Stimulated activated CD4-positive, alpha-beta T cell treated with anti-CD3 and anti-CD28 coated beads, Interleukin-12 subunit alpha, Interleukin-12 subunit beta, amount 100 ng/mL, for 24 hours (primary cell): ENCODE measurements at regions not wholly inside any gene's neighbourhood (a gene's known extent, or its start where the extent isn't known, plus 50 kb on each side); places are given as distances from the start of the nearest gene placed in this dataset.

Source experiments
- DNase-seq, 2 experiments: peaks; one replicate each; pipeline ENCODE4 v3.0.0-alpha.2; 2020; ENCODE audit warnings: low read depth in 2 of 2

- DNase-seq: no peak
Measured at GRCh38 chr7:130929896-130930659, 196.1 kb upstream of the KLF14 start.

- no peak for DNase-seq
Measured at GRCh38 chr7:130930681-130931080, 196.7 kb upstream of the KLF14 start.

GRCh38 chr7:130931423-130931822 lies 197.4 kb upstream of the KLF14 start:
- DNase-seq: no peak

GRCh38 chr7:130932088-130932487 lies 198.1 kb upstream of the KLF14 start:
- no peak for DNase-seq

GRCh38 chr7:130932667-130933432 lies 198.8 kb upstream of the KLF14 start:
- no peak for DNase-seq

GRCh38 chr7:130933919-130934318 lies 199.9 kb upstream of the KLF14 start:
- DNase-seq: no peak

- no peak for DNase-seq
Measured at GRCh38 chr7:130935564-130936157, 201.7 kb upstream of the KLF14 start.

- DNase-seq: no peak
Measured at GRCh38 chr7:130936202-130936931, 202.4 kb upstream of the KLF14 start.

GRCh38 chr7:130937016-130937415 lies 203.0 kb upstream of the KLF14 start:
- no peak for DNase-seq

- no peak for DNase-seq
Measured at GRCh38 chr7:130937830-130938229, 203.8 kb upstream of the KLF14 start.

GRCh38 chr7:130938661-130939060 lies 204.7 kb upstream of the KLF14 start:
- no peak for DNase-seq

GRCh38 chr7:130939321-130940095 lies 205.5 kb upstream of the KLF14 start:
- no peak for DNase-seq

- DNase-seq: no peak
Measured at GRCh38 chr7:130940326-130940725, 206.3 kb upstream of the KLF14 start.

GRCh38 chr7:130940907-130941306 lies 206.9 kb upstream of the KLF14 start:
- DNase-seq: no peak

GRCh38 chr7:130941322-130942210 lies 207.6 kb upstream of the KLF14 start:
- DNase-seq: no peak

- no peak for DNase-seq
Measured at GRCh38 chr7:130942211-130942964, 208.4 kb upstream of the KLF14 start.

GRCh38 chr7:130943336-130943901 lies 209.4 kb upstream of the KLF14 start:
- DNase-seq: no peak

GRCh38 chr7:130943981-130944380 lies 210.0 kb upstream of the KLF14 start:
- no peak for DNase-seq

GRCh38 chr7:130944997-130945396 lies 211.0 kb upstream of the KLF14 start:
- no peak for DNase-seq
